ENCODE measurements at regions not wholly inside any gene's neighbourhood (a gene's known extent, or its start where the extent isn't known, plus 50 kb on each side); places are given as distances from the start of the nearest gene placed in this dataset.

GRCh38 chr7:98737176-98737575, 120.1 kb downstream of the NPTX2 start:
- no peak overlapping the region for H3K4me3 Mint-ChIP-seq
- CTCF ChIA-PET, result no interaction called here
- Histone ChIP-seq H4K20me1 (ENCODE audit: control insufficient read depth, insufficient read depth, low read length, poor library complexity, severe bottlenecking) (no peaks in the 10 kb centered on the region), H3K4me3 (ENCODE audit: control extremely low read depth in 1 of 5, extremely low read depth in 1 of 5, insufficient read depth in 1 of 5, low read depth in 2 of 5, low read length in 4 of 5) (no peak overlapping the region), H3K36me3 (replicated peaks in 1 of 2; ENCODE audit: control extremely low read depth in 1 of 2, control insufficient read depth in 1 of 2, extremely low read depth in 1 of 2, insufficient read depth in 2 of 2, low read length in 1 of 2) (no peaks in the 10 kb centered on the region), H3K4me1 (ENCODE audit: control insufficient read depth in 2 of 2, insufficient read depth in 2 of 2, low read length in 2 of 2) (no peaks in the 10 kb centered on the region), H2AFZ (ENCODE audit: insufficient read depth, low read depth, low read length, poor library complexity, severe bottlenecking) (no peak overlapping the region), H3K79me2 (ENCODE audit: control insufficient read depth, insufficient read depth, low read length) (no peaks in the 10 kb centered on the region), H3K27ac (ENCODE audit: low read length in 2 of 2) (no peak overlapping the region), H3K4me2 (replicated peaks; ENCODE audit: low read depth, low read length, poor library complexity, severe bottlenecking) (no peak overlapping the region), H3K9ac (ENCODE audit: low read length) (no peak overlapping the region), H3K27me3 (replicated peaks in 1 of 4; ENCODE audit: control extremely low read depth in 1 of 4, control insufficient read depth in 3 of 4, insufficient read depth in 4 of 4, low read length in 3 of 4) (no peaks in the 10 kb centered on the region), H3K9me3 (ENCODE audit: control extremely low read depth in 1 of 3, control insufficient read depth in 2 of 3, insufficient read depth in 1 of 3, low read length in 2 of 3) (peaks cover 0 to 4% (median 0%) of the 10 kb centered on the region in 3 donors)
- DNase-seq (no peak), ATAC-seq (ENCODE audit: low read depth) (no peak)
- intact Hi-C loops (cut with micrococcal nuclease), result no loop called here
- 76% methylated on average over 3 of the region's 8 CpGs for WGBS (ENCODE audit: insufficient coverage)
- no peak overlapping the region for H3K27ac Mint-ChIP-seq
- peaks cover 7% of the 10 kb centered on the region for H3K9me3 Mint-ChIP-seq (ENCODE audit: insufficient read depth)
- POLR2A ChIA-PET, result no interaction called here
- H3K27me3 Mint-ChIP-seq, result peaks cover 10% of the 10 kb centered on the region
- no peak for TF ChIP-seq EZH2 (IDR thresholded peaks at IDR 0.05; ENCODE audit: borderline replicate concordance, insufficient read depth, low read depth, low read length, poor library complexity, severe bottlenecking)
- TF ChIP-seq, protein P1, sequence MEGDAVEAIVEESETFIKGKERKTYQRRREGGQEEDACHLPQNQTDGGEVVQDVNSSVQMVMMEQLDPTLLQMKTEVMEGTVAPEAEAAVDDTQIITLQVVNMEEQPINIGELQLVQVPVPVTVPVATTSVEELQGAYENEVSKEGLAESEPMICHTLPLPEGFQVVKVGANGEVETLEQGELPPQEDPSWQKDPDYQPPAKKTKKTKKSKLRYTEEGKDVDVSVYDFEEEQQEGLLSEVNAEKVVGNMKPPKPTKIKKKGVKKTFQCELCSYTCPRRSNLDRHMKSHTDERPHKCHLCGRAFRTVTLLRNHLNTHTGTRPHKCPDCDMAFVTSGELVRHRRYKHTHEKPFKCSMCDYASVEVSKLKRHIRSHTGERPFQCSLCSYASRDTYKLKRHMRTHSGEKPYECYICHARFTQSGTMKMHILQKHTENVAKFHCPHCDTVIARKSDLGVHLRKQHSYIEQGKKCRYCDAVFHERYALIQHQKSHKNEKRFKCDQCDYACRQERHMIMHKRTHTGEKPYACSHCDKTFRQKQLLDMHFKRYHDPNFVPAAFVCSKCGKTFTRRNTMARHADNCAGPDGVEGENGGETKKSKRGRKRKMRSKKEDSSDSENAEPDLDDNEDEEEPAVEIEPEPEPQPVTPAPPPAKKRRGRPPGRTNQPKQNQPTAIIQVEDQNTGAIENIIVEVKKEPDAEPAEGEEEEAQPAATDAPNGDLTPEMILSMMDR (IDR thresholded peaks at IDR 0.05), result no peak
- H3K4me1 Mint-ChIP-seq, result no peaks in the 10 kb centered on the region

GRCh38 chr7:98740643-98741042, 123.6 kb downstream of the NPTX2 start:
- ChIA-PET POLR2A (no interaction called here), CTCF (no interaction called here)
- no peak overlapping the region for H3K4me3 Mint-ChIP-seq
- no peak overlapping the region for H3K27ac Mint-ChIP-seq
- TF ChIP-seq, protein P1 (IDR thresholded peaks at IDR 0.05), result no peak
- TF ChIP-seq EZH2 (IDR thresholded peaks at IDR 0.05; ENCODE audit: borderline replicate concordance, insufficient read depth, low read depth, low read length, poor library complexity, severe bottlenecking), result no peak
- no peaks in the 10 kb centered on the region for H3K36me3 ChIP-seq (replicated peaks in 1 of 2; ENCODE audit: control extremely low read depth in 1 of 2, control insufficient read depth in 1 of 2, extremely low read depth in 1 of 2, insufficient read depth in 2 of 2, low read length in 1 of 2)
- H3K79me2 ChIP-seq (ENCODE audit: control insufficient read depth, insufficient read depth, low read length), result no peaks in the 10 kb centered on the region
- H3K27me3 ChIP-seq (replicated peaks in 1 of 4; ENCODE audit: control extremely low read depth in 1 of 4, control insufficient read depth in 3 of 4, insufficient read depth in 4 of 4, low read length in 3 of 4), result no peaks in the 10 kb centered on the region
- H3K27ac ChIP-seq (ENCODE audit: low read length in 2 of 2), result no peak overlapping the region
- no peak overlapping the region for H2AFZ ChIP-seq (ENCODE audit: insufficient read depth, low read depth, low read length, poor library complexity, severe bottlenecking)
- no peaks in the 10 kb centered on the region for H3K4me1 ChIP-seq (ENCODE audit: control insufficient read depth in 2 of 2, insufficient read depth in 2 of 2, low read length in 2 of 2)
- peaks cover 7% of the 10 kb centered on the region for H3K27me3 Mint-ChIP-seq
- H3K4me2 ChIP-seq (replicated peaks; ENCODE audit: low read depth, low read length, poor library complexity, severe bottlenecking), result no peak overlapping the region
- no peaks in the 10 kb centered on the region for H4K20me1 ChIP-seq (ENCODE audit: control insufficient read depth, insufficient read depth, low read length, poor library complexity, severe bottlenecking)
- H3K9me3 Mint-ChIP-seq (ENCODE audit: insufficient read depth), result no peaks in the 10 kb centered on the region
- no peak overlapping the region for H3K4me3 ChIP-seq (ENCODE audit: control extremely low read depth in 1 of 5, extremely low read depth in 1 of 5, insufficient read depth in 1 of 5, low read depth in 2 of 5, low read length in 4 of 5)
- no peak for DNase-seq
- H3K9ac ChIP-seq (ENCODE audit: low read length), result no peak overlapping the region
- no peak for ATAC-seq (ENCODE audit: low read depth)
- WGBS (ENCODE audit: insufficient coverage), result no CpG with 5 or more reads among the region's 3 CpGs
- intact Hi-C loops (cut with micrococcal nuclease), result no loop called here
- no peaks in the 10 kb centered on the region for H3K4me1 Mint-ChIP-seq
- H3K9me3 ChIP-seq (ENCODE audit: control extremely low read depth in 1 of 3, control insufficient read depth in 2 of 3, insufficient read depth in 1 of 3, low read length in 2 of 3), result no peaks in the 10 kb centered on the region
